NCI-H187 treated with DMSO at 0.1 percent for 48 hours (cell line): ENCODE measurements at regions not wholly inside any gene's neighbourhood (a gene's known extent, or its start where the extent isn't known, plus 50 kb on each side); places are given as distances from the start of the nearest gene placed in this dataset.
"Not testable (repeated sequence)": the region's sequence is repeated elsewhere in the genome, so short reads cannot be mapped to it uniquely, and the experiment has no call there.

ENCODE experiments used
- DNase-seq: peaks from one replicate; lab custom pipeline; 2025; lab: John Stamatoyannopoulos, UW

DNA sequence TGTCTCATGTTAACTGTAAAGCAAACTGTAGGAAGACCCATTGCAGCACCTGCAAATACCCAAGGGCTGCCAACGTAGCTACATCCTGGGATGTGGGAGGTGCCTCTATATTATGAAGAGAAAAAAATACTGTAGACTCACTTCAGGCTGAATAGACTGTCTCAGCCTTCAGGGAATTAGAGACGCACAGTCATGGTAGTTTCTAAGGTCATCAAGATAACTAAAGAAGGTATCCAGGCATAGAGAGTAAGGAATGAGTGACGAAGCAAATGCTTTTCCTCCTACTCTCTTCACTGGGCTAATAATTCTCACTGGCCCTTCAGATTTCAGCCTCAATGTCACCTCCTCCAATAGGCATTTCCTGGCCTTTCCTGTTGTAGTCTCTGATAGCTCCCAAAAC lies 121.6 kb upstream of the ECI2 start:
- no peak for DNase-seq

- no peak for DNase-seq
These were observed 118.3 kb upstream of the ECI2 start for GRCh38 chr6:4253604-4254231.

DNA sequence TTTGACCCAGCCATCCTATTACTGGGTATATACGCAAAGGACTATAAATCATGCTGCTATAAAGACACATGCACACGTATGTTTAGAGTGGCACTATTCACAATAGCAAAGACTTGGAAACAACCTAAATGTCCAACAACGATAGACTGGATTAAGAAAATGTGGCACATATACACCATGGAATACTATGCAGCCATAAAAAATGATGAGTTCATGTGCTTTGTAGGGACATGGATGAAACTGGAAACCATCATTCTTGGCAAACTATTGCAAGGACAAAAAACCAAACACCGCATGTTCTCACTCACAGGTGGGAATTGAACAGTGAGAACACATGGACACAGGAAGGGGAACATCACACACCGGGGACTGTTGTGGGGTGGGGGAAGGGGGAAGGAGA lies 117.1 kb upstream of the ECI2 start:
- DNase-seq: not testable (repeated sequence)

- no peak for DNase-seq
These were observed 115.3 kb upstream of the ECI2 start for GRCh38 chr6:4250645-4251044.

GRCh38 chr6:4243832-4244231 lies 108.5 kb upstream of the ECI2 start:
- DNase-seq: not testable (repeated sequence)

- no peak for DNase-seq
These were observed 107.9 kb upstream of the ECI2 start for GRCh38 chr6:4243237-4243636.

GRCh38 chr6:4242601-4243000 lies 107.2 kb upstream of the ECI2 start:
- no peak for DNase-seq

DNA sequence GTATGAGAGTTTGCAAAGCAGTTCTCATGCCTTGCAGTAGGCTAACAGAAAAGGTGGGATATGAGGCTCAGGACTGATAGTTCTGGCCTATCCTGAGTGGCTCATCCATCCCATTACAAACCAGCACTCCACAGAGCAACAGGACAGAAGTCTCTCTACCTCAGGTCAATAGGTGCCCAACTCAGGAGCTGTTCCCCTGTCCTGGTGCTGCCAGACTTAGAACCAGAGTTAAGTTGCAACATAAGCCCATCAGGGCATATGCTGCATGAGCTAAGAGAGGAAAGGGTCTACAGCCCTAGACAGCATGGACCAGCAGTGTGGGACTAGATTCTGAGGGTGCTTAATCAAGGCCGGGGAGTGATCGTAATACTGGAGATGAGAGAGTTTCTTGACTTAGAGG lies 104.8 kb upstream of the ECI2 start:
- no peak for DNase-seq

- DNase-seq: no peak
These were observed 89.9 kb upstream of the ECI2 start for GRCh38 chr6:4225161-4225872.

DNA sequence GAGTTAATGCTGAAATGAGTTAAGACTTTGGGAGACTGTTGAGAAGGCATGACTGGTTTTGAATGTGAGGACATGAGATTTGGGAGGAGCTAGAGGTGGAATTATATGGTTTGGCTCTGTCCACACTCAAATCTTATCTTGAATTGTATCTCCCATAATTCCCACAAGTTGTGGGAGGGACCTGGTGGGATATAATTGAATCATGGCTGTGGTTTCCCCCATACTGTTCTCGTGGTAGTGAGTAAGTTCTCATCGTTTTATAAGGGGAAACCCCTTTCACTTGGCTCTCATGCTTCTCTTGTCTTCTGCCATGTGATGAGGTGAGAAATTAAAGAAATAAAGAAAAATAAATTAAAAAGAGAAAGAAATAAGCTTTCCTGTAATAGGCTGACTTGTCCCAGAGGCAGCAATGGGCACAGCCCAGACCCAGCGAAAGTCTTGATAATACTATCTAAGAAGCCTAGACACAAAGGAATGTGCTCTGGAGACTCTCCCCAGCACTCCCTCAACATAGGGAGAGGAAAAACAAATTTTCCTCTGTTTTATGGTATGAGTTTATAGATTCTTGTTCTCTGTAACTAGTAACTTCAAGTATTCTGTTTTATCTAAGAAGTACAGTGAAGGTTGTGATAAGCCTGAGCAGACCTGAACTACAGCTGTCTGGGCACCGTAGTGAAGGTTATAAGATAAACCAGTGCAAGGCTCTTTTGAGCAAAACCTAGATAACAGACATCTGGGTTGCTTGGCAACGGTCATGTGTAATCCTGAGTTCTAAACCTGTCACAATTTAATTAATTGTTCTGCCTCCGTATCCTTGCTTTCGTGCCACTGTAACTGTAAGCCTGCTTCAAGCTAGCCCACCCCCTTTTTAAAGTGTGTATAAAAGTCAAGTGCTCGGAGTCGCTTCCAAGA lies 88.9 kb upstream of the ECI2 start:
- no peak for DNase-seq

DNA sequence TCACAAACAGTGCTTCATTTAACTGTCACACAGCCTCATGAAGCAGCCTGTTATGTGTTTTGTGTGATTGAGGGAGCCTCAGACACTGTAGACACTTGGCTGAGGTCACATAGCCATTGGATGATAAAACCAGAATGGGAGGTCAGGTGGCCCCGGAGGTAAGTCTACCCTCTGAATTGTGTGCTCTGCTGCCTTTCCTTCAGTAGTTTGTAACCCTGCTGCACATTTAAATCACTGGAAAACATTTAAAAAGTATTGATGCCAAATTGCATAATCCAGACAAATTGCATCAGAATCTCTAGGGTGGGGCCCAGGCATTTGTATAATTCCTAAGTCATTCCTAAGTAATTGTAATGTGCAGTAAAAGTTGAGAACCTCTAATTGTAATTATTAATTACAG lies 85.2 kb upstream of the ECI2 start:
- no peak for DNase-seq

GRCh38 chr6:4218619-4219317 lies 83.4 kb upstream of the ECI2 start:
- not testable (repeated sequence) for DNase-seq

DNA sequence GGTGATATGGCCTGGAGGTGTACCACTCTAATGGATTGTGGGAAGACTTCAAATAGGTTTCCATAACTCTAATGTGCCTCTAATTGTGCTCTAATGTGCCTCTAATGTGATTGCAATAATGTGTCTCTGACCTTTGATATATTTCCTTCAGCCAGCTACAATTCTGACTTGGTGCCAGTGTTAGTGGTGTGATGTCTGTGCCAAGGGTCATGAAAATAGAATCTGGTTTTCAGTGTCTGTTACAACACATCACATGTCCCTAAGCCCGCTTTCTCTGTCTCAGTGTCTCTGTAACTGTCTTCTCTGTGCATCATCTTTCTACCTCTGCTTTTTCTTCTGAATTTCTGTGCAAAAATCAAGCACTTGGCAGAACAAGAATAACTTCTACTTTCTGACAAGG lies 77.2 kb upstream of the ECI2 start:
- no peak for DNase-seq

DNA sequence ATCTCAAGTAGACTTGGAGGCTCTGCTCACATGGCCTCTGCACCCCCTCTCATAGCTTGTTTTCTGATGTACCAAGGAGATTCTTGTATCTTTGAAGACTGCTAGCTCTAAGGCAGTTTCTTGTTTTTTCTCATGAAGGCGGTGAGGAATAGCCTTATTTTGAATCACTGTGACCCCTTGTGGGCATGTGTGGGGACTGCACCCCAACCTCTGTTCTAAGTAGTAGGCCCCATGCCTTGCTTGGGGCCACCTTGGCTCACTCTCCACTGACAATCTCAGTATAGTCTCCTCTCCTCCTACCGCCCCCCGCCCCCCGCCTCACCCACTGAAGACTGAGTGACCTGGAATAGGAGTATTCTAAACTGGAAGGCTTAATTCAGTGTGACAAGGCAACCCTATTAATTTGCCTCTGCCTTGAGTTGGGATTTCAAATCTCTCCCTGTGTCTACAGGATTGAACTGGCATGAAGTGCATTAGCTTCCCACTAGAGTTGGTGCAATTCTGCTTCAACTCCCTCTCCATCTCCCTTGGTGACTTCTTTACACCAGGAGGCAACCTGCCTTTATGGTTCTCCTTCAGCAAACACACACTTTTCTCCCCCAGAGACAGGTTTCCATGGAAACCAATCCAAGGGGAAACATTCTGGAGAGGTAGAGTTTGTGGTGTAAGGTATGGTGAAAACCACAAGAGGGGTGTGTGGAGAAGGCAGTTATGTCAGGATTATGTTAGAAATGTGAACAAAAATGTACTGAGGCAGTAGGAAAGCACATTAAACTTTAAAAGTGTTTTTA lies 75.4 kb upstream of the ECI2 start:
- DNase-seq: no peak

GRCh38 chr6:4209196-4209595 lies 73.8 kb upstream of the ECI2 start:
- no peak for DNase-seq

DNA sequence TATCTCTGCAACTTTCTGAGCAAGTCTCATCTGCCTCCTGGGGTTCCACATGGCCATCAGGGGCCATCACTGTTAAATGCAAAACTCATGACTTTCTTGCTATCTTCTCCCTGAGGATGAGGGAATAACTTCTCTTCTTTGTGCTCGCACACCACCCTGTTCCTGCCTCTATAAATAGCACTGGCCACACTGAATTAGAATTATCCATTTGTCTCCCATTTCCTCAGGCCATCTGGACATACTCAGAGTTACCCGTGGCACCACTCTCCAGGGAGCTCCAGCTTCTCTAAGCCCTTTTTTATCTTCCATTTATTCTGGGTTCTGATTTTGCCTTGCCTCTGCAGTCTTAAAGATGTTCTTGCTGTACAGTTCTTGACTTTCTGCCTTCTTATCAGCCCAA lies 72.8 kb upstream of the ECI2 start:
- no peak for DNase-seq

DNA sequence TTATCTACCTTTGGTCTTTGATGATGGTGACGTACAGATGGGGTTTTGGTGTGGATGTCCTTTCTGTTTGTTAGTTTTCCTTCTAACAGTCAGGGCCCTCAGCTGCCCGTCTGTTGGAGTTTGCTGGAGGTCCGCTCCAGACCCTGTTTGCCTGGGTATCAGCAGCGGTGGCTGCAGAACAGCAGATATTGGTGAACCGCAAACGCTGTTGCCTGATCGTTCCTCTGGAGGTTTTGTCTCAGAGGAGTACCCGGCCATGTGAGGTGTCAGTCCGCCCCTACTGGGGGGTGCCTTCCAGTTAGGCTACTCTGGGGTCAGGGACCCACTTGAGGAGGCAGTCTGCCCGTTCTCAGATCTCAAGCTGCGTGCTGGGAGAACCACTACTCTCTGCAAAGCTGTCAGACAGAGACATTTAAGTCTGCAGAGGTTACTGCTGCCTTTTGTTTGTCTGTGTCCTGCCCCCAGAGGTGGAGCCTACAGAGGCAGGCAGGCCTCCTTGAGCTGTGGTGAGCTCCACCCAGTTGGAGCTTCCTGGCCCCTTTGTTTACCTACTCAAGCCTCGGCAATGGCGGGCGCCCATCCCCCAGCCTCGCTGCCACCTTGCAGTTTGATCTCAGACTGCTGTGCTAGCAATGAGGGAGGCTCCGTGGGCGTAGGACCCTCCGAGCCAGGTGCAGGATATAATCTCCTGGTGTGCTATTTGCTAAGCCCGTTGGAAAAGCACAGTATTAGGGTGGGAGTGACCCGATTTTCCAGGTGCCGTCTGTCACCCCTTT lies 68.5 kb upstream of the ECI2 start:
- DNase-seq: not testable (repeated sequence)

DNA sequence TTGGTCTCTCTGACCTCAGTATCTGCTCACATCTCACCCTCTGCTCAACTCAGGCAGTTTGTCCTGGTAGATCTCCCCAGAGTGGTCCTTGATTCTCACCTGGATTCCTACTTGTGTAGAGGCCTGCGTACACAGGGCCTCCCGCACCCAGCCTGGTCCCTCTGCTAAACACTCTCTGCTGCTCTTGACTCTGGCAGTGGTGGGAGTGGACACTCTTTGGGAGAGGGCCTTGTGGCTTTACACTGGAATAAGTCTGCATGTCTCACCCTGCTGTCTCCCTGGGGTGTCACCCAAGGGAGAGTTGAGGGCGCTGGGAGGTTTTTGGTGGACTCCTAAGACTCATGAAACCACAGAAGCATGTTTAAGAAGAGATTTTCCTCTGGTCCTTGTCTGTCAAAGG lies 57.3 kb upstream of the ECI2 start:
- DNase-seq: no peak

GRCh38 chr6:4192173-4192572 lies 56.8 kb upstream of the ECI2 start:
- DNase-seq: no peak

DNA sequence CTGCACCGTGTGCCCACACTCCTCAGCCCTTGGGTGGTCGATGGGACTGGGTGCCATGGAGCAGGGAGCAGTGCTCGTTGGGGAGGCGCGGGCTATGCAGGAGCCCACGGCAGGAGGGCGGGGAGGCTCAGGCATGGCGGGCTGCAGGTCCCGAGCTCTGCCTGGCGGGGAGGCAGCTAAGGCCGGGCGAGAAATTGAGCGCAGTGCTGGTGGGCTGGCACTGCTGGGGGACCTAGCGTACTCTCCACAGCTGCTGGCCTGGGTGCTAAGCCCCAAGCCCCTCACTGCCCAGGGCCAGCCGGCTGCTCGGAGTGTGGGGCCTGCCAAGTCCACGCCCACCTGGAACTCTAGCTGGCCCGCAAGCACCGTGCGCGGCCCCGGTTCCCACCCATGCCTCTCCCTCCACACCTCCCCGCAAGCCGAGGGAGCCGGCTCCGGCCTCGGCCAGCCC lies 55.9 kb upstream of the ECI2 start:
- DNase-seq: no peak

DNA sequence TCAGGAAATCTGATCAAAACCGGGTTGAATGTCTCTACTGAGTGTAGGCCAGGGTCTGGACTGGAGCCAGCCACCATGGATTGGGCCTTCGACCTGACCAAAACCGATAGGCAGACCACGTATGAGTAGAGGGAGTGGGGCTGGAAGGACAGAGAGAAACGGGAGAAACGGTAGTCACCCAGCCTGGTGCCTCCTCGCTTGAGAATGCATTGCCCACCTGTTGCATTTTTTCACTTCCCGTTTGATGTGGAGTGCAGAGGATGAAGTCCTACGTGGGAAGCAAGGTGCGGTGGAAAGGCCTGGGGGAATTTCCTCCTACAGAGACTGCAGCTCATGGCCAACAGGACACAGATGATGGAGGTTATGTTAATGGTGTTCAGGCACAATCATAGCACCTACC lies 53.9 kb upstream of the ECI2 start:
- no peak for DNase-seq
